RPMI8226 (cell line): ENCODE measurements at regions not wholly inside any gene's neighbourhood (a gene's known extent, or its start where the extent isn't known, plus 50 kb on each side); places are given as distances from the start of the nearest gene placed in this dataset.

Experiments used
- DNase-seq: peaks from one replicate; pipeline ENCODE4 v3.0.0-alpha.2; 2015

DNA sequence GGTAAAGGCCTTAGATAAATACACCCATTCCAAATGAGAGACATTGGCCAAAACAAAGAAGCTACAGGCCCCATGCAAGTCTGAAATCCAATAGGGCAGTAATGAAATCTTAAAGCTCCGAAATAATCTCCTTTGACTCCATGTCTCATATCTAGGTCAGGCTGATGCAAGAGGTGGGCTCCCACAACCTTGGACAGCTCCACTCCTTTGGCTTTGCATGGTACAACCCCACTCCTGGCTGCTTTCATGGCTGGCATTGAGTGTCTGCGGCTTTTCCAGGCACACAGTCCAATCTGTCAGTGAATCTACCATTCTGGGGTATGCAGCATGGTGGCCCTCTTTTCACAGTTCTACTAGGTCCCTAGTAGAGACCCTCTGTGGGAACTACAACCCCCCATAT is 762.5 kb downstream of the LIG4 start:
- no peak for DNase-seq

DNA sequence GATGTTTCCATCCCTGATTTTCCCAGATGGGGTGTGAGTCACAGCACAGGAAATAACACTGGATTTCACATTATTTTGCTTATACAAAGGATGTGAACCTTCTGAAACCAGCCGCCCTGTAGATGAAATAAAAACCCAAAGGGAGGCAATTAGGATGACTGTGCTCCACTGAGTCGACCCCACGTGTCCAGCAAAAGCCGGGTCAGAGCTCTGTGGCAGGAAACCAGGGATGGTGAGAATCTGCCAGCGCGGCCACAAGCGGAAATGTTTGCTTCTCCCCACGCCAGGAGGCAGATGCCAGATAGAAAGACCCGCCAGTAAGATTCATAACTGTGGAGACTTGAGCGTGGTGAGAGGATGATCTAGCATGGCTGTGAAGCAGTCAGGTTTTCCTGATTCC is 764.4 kb downstream of the LIG4 start:
- DNase-seq: no peak

DNA sequence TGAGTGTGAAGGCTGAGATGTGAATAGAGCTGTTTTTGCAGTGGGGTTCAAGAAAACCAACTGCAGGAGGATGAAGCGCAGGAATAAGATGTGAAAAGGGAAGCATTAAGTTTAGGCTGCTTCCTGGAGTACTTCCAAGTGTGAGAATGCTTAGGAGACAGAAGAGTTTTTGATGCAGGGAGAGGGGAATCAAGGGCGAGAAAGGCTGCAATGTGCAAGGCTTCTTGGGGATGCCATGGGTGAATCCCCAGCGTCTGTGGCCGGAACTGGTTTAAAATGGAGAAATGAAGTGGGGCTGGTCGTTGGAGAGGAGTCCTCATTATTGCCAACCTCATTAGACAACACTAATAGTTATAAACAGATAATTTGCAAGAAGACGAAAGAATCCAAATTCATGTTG is 764.9 kb downstream of the LIG4 start:
- no peak for DNase-seq

GRCh38 chr13:107447591-107447990 is 767.7 kb downstream of the LIG4 start:
- no peak for DNase-seq

DNA sequence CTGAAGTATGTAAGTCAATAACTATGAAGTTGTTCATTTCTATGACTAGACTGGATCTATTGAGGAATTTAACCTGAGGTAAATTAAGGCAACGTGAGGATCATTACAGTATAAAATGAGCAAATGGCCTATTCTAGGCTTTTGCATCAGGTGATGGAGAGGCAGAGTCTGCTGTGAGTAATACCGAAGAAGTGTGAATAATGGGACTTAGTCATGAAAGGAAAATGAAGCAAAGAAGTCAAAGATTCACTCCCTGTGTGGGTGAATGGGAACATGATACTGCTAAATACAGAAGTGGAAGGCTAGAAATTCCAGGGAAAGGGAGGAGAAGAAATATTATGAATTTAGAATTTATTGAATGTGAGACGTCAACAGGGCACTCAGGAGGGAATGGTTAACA is 774.1 kb downstream of the LIG4 start:
- no peak for DNase-seq

GRCh38 chr13:107438251-107438650 is 777.1 kb downstream of the LIG4 start:
- no peak for DNase-seq

DNA sequence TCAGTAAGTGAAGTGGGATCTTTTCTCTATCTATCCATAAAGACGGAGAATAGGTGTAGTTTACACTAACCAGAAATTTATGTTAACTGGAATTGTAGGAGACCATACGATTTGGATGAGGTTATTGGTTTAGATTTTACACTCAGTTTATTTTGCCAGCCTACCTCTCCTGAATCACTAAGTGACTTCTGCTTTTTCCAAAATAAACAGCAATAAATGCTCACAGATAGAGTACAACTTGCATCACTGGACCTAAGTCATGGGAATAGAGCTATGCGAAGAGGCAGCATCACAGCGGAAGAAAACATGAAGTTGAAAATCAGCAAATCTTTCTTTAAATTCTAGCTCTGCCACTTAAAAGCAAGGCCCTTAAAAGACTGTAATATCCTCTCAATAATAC is 781.0 kb downstream of the LIG4 start:
- DNase-seq: no peak

DNA sequence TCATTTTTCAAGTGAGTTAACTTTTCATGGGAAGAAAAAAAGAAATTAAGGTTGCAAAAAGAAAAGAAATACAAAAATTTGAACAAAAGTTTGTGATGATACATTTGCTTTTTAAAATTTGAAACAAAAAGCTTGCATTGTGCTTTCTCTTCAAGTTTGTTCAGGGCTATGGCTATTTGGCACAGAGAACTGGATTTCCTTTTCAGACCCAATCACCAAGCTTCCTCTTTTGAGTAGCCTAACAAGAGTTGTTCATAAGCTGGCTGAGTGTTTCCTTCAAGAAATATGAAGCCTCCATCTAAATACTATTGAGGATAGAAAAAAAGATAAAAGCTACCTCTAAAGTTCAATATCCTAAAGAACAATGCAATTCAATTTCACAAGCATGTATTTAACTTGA is 787.8 kb downstream of the LIG4 start:
- no peak for DNase-seq

- no peak for DNase-seq
Observed at GRCh38 chr13:107422421-107422820, 792.9 kb downstream of the LIG4 start.

DNA sequence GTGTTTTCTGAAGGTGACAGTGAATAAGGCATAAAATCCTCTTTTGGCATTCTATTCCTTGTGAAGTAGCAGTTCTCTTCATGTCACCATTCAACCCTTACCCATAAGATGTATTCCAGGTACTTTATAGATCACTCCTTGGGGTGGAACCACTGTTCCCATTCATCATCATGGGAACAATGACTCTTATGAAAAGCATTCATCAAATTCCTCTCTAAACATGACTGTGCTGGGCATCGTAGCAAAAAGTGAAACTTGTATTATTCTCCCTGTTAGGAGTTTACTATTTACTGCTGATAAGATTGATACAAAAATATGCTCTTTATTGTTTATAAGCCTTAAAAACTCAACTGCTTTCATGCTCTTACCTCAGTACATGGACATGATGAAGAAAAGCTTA is 793.4 kb downstream of the LIG4 start:
- no peak for DNase-seq

- DNase-seq: no peak
Observed at GRCh38 chr13:107421028-107421427, 794.3 kb downstream of the LIG4 start.

GRCh38 chr13:107413005-107413404 is 802.3 kb downstream of the LIG4 start:
- DNase-seq: no peak

DNA sequence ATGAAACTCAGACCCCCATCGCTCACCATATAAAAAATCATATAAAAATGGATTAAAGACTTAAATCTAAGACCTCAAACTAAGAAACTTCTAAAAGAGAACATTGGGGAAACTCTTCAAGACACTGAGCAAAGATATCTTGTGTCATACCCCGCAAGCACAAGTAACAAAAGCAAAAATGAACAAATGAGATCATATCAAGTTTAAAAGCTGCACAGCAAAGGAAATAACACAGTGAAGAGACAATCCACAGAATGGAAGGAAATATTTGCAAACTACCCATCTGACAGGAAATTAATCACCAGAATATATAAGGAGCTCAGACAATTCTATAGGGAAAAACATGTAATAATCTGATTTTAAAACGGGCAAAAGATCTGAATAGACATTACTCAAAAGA is 808.3 kb downstream of the LIG4 start:
- DNase-seq: no peak

GRCh38 chr13:107395927-107396662 is 819.2 kb downstream of the LIG4 start:
- no peak for DNase-seq

- DNase-seq: no peak
Observed at GRCh38 chr13:107392205-107392604, 823.1 kb downstream of the LIG4 start.

DNA sequence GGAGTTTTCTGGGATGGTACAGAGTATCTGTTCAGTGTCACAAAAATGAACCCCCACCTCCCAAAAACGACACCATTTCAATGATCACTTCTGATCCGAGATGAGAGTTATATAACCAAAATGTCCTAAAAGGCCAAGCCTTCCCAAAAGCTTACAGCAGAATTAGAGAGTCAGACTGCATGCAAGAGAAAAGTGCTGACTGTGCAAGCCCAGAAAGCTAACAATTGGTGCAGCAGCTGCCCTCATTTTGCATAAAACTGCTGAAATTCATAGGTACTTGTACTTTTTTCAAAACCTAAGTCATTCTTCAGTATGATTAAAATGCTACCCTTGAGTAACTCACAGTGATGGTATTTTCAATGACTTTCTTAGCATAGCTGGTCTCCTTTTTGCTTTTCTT is 819.6 kb upstream of the ARGLU1 start:
- DNase-seq: no peak

DNA sequence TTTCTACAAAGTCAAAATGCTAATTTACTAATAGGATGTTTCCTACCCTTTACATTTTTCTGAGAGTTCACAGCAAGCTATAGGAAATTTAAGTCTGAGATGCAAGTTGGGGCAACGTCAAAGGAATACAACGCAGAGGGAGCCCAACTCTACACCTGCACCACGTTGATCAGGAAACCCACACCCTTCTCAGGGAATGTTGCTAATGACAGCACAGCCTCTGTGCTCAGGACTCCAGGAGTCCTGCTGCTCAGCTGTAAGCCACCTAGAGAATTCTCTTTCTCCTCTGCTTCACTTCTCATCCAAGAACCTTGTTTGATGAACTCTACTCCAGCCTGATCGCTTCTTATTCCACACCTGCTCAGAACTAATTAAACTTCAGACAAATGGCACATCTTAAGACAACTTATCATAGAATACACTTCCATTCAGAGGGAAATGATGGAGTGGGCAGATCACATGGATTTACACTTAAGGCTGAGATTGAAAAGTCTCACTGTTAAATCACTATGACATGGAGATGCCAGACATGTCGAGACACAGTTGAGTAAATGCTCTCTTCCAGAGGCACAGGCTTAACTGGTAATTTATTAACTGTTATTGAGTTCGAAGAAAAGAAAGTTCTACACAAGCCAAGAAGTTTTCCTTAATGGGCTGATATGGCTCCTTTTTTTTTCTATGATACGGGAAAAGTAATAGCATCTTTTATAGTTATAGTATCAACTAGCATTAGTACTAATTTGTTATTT is 811.6 kb upstream of the ARGLU1 start:
- DNase-seq: no peak

DNA sequence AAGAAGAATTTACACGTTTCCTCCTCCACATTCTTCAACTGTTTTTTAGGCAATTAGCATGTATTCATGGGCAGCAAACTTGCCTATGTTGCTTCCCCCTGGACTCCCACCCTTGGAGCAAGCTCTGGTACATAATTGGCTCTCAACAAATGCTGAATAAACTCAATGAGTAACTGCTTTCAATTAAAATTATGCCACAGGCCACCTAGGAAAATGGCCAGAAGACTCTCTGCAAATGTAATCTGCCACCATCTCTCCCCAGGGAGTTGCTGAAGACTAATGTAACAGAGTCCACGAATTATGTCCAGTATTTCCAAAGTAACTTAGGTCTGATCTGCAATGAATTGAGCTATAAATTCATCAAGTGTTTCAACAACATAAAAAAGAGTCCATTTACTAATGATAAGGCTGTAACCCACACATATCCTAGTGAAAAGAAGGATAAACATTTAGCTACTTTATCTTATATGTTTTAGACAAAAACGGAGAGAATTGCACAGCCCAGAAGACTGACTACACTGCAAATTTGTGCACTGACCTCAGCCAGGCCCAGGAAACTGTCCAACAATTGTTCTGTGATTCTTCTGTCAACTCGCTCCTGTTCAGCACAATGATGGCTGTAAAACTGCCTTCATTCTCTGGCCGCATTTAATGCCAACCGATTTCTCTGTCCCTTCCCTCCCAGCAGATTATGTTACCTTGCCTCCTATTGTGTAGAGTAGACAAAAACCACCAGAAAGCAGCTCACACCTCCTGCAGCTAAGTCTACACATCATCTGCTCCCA is 808.6 kb upstream of the ARGLU1 start:
- DNase-seq: no peak

DNA sequence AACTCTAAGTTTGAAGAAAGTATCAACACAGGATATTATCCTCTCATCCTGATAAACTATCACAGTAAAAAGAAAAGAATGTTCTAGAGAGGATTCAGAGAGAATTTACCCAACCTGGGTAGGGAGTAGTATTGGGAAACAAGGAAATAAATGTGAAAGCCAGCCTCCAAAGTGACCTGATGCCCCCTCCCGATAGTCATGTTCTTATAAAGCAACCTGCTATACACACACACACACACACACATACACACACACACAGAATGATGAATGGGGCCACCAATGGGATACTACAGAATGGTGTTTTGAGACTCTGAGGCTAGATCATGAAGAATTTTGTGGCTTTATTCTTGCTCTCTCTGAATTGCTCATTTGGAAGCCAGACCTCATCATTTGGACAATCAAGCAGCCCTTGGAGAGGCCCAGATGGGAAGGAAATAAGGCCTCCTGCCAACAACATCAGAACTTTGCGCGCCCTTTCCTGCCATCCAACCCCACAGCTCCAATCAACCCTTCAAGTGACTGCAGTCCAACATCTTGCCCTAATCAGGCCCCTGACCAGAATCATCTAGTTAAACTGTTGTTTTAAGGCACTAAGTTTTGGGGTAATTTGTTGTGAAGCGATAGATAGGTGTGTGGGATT is 807.9 kb upstream of the ARGLU1 start:
- no peak for DNase-seq

GRCh38 chr13:107374038-107374437 is 806.1 kb upstream of the ARGLU1 start:
- no peak for DNase-seq

- DNase-seq: no peak
Observed at GRCh38 chr13:107373551-107373950, 805.6 kb upstream of the ARGLU1 start.

- DNase-seq: no peak
Observed at GRCh38 chr13:107370015-107370785, 802.3 kb upstream of the ARGLU1 start.

DNA sequence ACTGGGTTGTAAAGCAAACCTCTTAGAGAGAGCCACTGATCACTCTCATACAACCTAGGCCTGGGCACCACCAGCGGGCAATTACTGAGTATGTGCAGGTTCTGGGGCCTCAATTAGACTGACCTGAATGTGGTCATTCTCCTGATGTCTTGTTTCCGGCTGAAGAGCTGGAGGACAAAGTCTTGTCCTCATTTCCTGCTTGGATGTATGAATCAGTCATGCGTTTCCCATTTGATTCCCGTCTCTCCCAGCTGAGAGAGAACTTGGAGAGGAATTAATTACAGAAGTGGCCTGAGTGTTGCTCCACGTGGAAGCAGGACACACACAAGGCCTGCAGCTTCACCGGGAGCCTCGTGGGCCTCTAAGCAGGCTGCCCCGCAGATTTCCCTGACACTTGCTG is 799.3 kb upstream of the ARGLU1 start:
- no peak for DNase-seq
